Transverse colon (tissue), 3 donors: ENCODE measurements at regions not wholly inside any gene's neighbourhood (a gene's known extent, or its start where the extent isn't known, plus 50 kb on each side); places are given as distances from the start of the nearest gene placed in this dataset.

Source experiments
- CTCF ChIP-seq, 5 experiments: fragments of 200-600 bp in 3 of 5; fragments of 450-650 bp in 2 of 5; sonication (generic) in 3 of 5; IDR thresholded peaks; 1 replicate in 2 of 5; 2 replicates in 3 of 5; pipeline ENCODE4 v1.5.1; 2016 to 2017; ENCODE audit warnings: antibody characterized with exemption in 5 of 5, inconsistent platforms in 3 of 5, mild to moderate bottlenecking in 2 of 5, moderate library complexity in 1 of 5
- POLR2A ChIP-seq: fragments of 450-650 bp; IDR thresholded peaks from one replicate; pipeline ENCODE4 v1.6.1; 2016; ENCODE audit warnings: antibody characterized with exemption, mild to moderate bottlenecking, moderate library complexity

GRCh38 chr12:47556261-47557030, 149.4 kb downstream of the RPAP3 start:
- TF ChIP-seq CTCF (IDR thresholded peaks at IDR 0.05), result no peak
- no peak for TF ChIP-seq POLR2A
